MG63 (cell line): ENCODE measurements at regions not wholly inside any gene's neighbourhood (a gene's known extent, or its start where the extent isn't known, plus 50 kb on each side); places are given as distances from the start of the nearest gene placed in this dataset.
"Not testable (repeated sequence)": the region's sequence is repeated elsewhere in the genome, so short reads cannot be mapped to it uniquely, and the experiment has no call there.

ENCODE experiments used
- DNase-seq: peaks from one replicate; pipeline ENCODE4 v3.0.0-alpha.2; 2020
- H3K27me3 ChIP-seq: fragments of 250-450 bp; sonication (Bioruptor Pico); 2 replicates; pipeline ENCODE4 v1.5.1; 2020; ENCODE audit warnings: mild to moderate bottlenecking, moderate library complexity
- H3K36me3 ChIP-seq: fragments of 250-450 bp; sonication (Bioruptor Pico); 2 replicates; pipeline ENCODE4 v1.5.1; 2020; ENCODE audit warnings: mild to moderate bottlenecking, moderate library complexity
- H3K4me3 ChIP-seq: fragments of 250-450 bp; sonication (Bioruptor Pico); 2 replicates; pipeline ENCODE4 v1.5.1; 2020; ENCODE audit warnings: mild to moderate bottlenecking, moderate library complexity
- H3K9me3 ChIP-seq: fragments of 250-450 bp; sonication (Bioruptor Pico); 2 replicates; pipeline ENCODE4 v1.5.1; 2020; ENCODE audit warnings: mild to moderate bottlenecking, moderate library complexity

GRCh38 chr3:144820726-144821125 lies 849.1 kb downstream of the DIPK2A start:
- no peaks in the 10 kb centered on the region for H3K27me3 ChIP-seq
- DNase-seq = no peak
- H3K4me3 ChIP-seq = no peak overlapping the region
- no peaks in the 10 kb centered on the region for H3K9me3 ChIP-seq
- H3K36me3 ChIP-seq = no peaks in the 10 kb centered on the region

GRCh38 chr3:144821583-144821982 lies 850.0 kb downstream of the DIPK2A start:
- H3K27me3 ChIP-seq = no peaks in the 10 kb centered on the region
- H3K36me3 ChIP-seq = no peaks in the 10 kb centered on the region
- H3K4me3 ChIP-seq = no peak overlapping the region
- H3K9me3 ChIP-seq = no peaks in the 10 kb centered on the region
- no peak for DNase-seq

- DNase-seq = no peak
- Histone ChIP-seq H3K9me3 (no peaks in the 10 kb centered on the region), H3K27me3 (no peaks in the 10 kb centered on the region)
These were observed 851.0 kb downstream of the DIPK2A start for GRCh38 chr3:144822671-144823070.

GRCh38 chr3:144831955-144832716 lies 860.5 kb downstream of the DIPK2A start:
- no peak for DNase-seq
- H3K9me3 ChIP-seq = no peaks in the 10 kb centered on the region; the same call in 1 of the 2 replicates
- H3K36me3 ChIP-seq = no peaks in the 10 kb centered on the region
- no peaks in the 10 kb centered on the region for H3K27me3 ChIP-seq
- H3K4me3 ChIP-seq = no peak overlapping the region

More at GRCh38 chr3:144822671-144823070, 851.0 kb downstream of the DIPK2A start:
- no peaks in the 10 kb centered on the region for H3K36me3 ChIP-seq
- H3K4me3 ChIP-seq = no peak overlapping the region

GRCh38 chr3:144839991-144840390 lies 868.4 kb downstream of the DIPK2A start:
- H3K36me3 ChIP-seq = no peaks in the 10 kb centered on the region
- no peaks in the 10 kb centered on the region; the same call in 1 of the 2 replicates for H3K9me3 ChIP-seq
- H3K27me3 ChIP-seq = no peaks in the 10 kb centered on the region
- H3K4me3 ChIP-seq = no peak overlapping the region
- no peak for DNase-seq

- H3K4me3 ChIP-seq = no peak overlapping the region
- no peak for DNase-seq
- H3K27me3 ChIP-seq = no peaks in the 10 kb centered on the region
- H3K9me3 ChIP-seq = no peaks in the 10 kb centered on the region
- H3K36me3 ChIP-seq = no peaks in the 10 kb centered on the region
These were observed 869.2 kb downstream of the DIPK2A start for GRCh38 chr3:144840866-144841265.

GRCh38 chr3:144843099-144843498 lies 871.5 kb downstream of the DIPK2A start:
- no peak for DNase-seq
- Histone ChIP-seq H3K36me3 (no peaks in the 10 kb centered on the region), H3K9me3 (no peaks in the 10 kb centered on the region), H3K27me3 (no peaks in the 10 kb centered on the region), H3K4me3 (no peak overlapping the region)

- DNase-seq = no peak
- H3K4me3 ChIP-seq = no peak overlapping the region
- H3K36me3 ChIP-seq = no peaks in the 10 kb centered on the region
- H3K27me3 ChIP-seq = no peaks in the 10 kb centered on the region
- no peaks in the 10 kb centered on the region for H3K9me3 ChIP-seq
These were observed 881.4 kb downstream of the DIPK2A start for GRCh38 chr3:144852999-144853398.

- not testable (repeated sequence) for H3K4me3 ChIP-seq, DNase-seq, H3K36me3 ChIP-seq, H3K27me3 ChIP-seq, H3K9me3 ChIP-seq
These were observed 882.4 kb downstream of the DIPK2A start for GRCh38 chr3:144854020-144854419.

GRCh38 chr3:144859161-144859560 lies 887.5 kb downstream of the DIPK2A start:
- H3K4me3 ChIP-seq = no peak overlapping the region
- no peak for DNase-seq
- no peaks in the 10 kb centered on the region for H3K36me3 ChIP-seq
- no peaks in the 10 kb centered on the region for H3K27me3 ChIP-seq
- no peaks in the 10 kb centered on the region for H3K9me3 ChIP-seq

- no peak overlapping the region for H3K4me3 ChIP-seq
- H3K27me3 ChIP-seq = no peaks in the 10 kb centered on the region
- H3K36me3 ChIP-seq = no peaks in the 10 kb centered on the region
- DNase-seq = no peak
- H3K9me3 ChIP-seq = no peaks in the 10 kb centered on the region
These were observed 893.0 kb downstream of the DIPK2A start for GRCh38 chr3:144864646-144865045.

GRCh38 chr3:144865948-144866347 lies 894.3 kb downstream of the DIPK2A start:
- no peak overlapping the region for H3K4me3 ChIP-seq
- no peaks in the 10 kb centered on the region for H3K36me3 ChIP-seq
- H3K9me3 ChIP-seq = no peaks in the 10 kb centered on the region
- DNase-seq = no peak
- H3K27me3 ChIP-seq = 0 out of 2 replicates have a peak, but pooled peaks cover 3% of the 10 kb centered on the region

GRCh38 chr3:144866476-144866875 lies 894.9 kb downstream of the DIPK2A start:
- Histone ChIP-seq H3K4me3 (no peak overlapping the region), H3K36me3 (no peaks in the 10 kb centered on the region), H3K27me3 (0 out of 2 replicates have a peak, but pooled peaks cover 3% of the 10 kb centered on the region), H3K9me3 (no peaks in the 10 kb centered on the region)
- DNase-seq = no peak

GRCh38 chr3:144868506-144868905 lies 896.9 kb downstream of the DIPK2A start:
- no peak overlapping the region for H3K4me3 ChIP-seq
- no peak for DNase-seq
- no peaks in the 10 kb centered on the region for H3K36me3 ChIP-seq
- H3K27me3 ChIP-seq = 0 out of 2 replicates have a peak, but pooled peaks cover 3% of the 10 kb centered on the region
- H3K9me3 ChIP-seq = no peaks in the 10 kb centered on the region

GRCh38 chr3:144873066-144873465 lies 901.4 kb downstream of the DIPK2A start:
- 0 out of 2 replicates have a peak, but pooled peaks cover 3% of the 10 kb centered on the region for H3K27me3 ChIP-seq
- DNase-seq = no peak
- H3K4me3 ChIP-seq = no peak overlapping the region
- H3K36me3 ChIP-seq = no peaks in the 10 kb centered on the region
- H3K9me3 ChIP-seq = no peaks in the 10 kb centered on the region

- Histone ChIP-seq H3K36me3 (no peaks in the 10 kb centered on the region), H3K27me3 (0 out of 2 replicates have a peak, but pooled peaks cover 3% of the 10 kb centered on the region), H3K9me3 (no peaks in the 10 kb centered on the region), H3K4me3 (no peak overlapping the region)
- DNase-seq = no peak
These were observed 903.6 kb downstream of the DIPK2A start for GRCh38 chr3:144875211-144875610.

GRCh38 chr3:144877356-144877755 lies 905.7 kb downstream of the DIPK2A start:
- no peak for DNase-seq
- no peak overlapping the region for H3K4me3 ChIP-seq
- H3K27me3 ChIP-seq = no peaks in the 10 kb centered on the region; the same call in 1 of the 2 replicates
- no peaks in the 10 kb centered on the region for H3K36me3 ChIP-seq
- H3K9me3 ChIP-seq = no peaks in the 10 kb centered on the region

GRCh38 chr3:144879701-144880100 lies 908.1 kb downstream of the DIPK2A start:
- no peaks in the 10 kb centered on the region for H3K36me3 ChIP-seq
- no peak for DNase-seq
- H3K27me3 ChIP-seq = no peaks in the 10 kb centered on the region; the same call in 1 of the 2 replicates
- H3K4me3 ChIP-seq = no peak overlapping the region
- H3K9me3 ChIP-seq = no peaks in the 10 kb centered on the region
